HepG2 (cell line): ENCODE measurements at regions not wholly inside any gene's neighbourhood (a gene's known extent, or its start where the extent isn't known, plus 50 kb on each side); places are given as distances from the start of the nearest gene placed in this dataset.

Experiments
- ATAC-seq: fragments of 200-7000 bp; cut with Tn5 transposase; 3 replicates; pipeline ENCODE4 v1.9.1; 2020; ENCODE audit warnings: mild to moderate bottlenecking, moderate library complexity
- BruUV-seq: library from RNA; stranded (reverse); fragments of 400-500 nt; replicated peaks from 2 replicates; lab custom pipeline; 2021; lab: Mats Ljungman, UMichigan
- CTCF ChIA-PET: fragments of 300-600 bp; formaldehyde crosslinking; extraction: SDS; loops from one replicate; lab custom pipeline; 2021; ENCODE audit warnings: low total read pairs, inconsistent platforms, low intra/inter-chr PET ratio; lab: Yijun Ruan, JAX
- POLR2A ChIA-PET: fragments of 350-600 bp; sonication (Branson Sonifier 250); formaldehyde crosslinking; loops from one replicate; lab custom pipeline; 2020; ENCODE audit warnings: antibody characterized with exemption, inconsistent platforms; lab: Yijun Ruan, JAX
- DNase-seq: peaks from one replicate; pipeline ENCODE4 v3.0.0-alpha.2; 2015; ENCODE audit warnings: low spot score
- FAIRE-seq: peaks from 3 replicates; lab custom pipeline; 2011; peaks lifted over from hg19 to GRCh38; lab: Jason Lieb, UNC
- H2AFZ ChIP-seq: one replicate; pipeline ENCODE4 v1.6.1; 2011; ENCODE audit warnings: low read length, inconsistent platforms
- H3K27ac ChIP-seq: fragments of 300-600 bp; 3 replicates; pipeline ENCODE4 v1.8.0; 2011; ENCODE audit warnings: mixed run types, mild to moderate bottlenecking, mixed read lengths, low read length, inconsistent platforms; ENCODE audit not compliant: insufficient read depth; ENCODE audit errors: extremely low read length
- H3K27me3 ChIP-seq, 2 experiments: fragments of 200-600 bp in 1 of 2; 2 replicates in 1 of 2; 3 replicates in 1 of 2; pipeline versions ENCODE4 v1.6.0 to v1.8.0; 2011; ENCODE audit warnings: low read length in 2 of 2, mild to moderate bottlenecking in 2 of 2, moderate library complexity in 2 of 2, inconsistent platforms in 1 of 2; ENCODE audit not compliant: insufficient read depth in 2 of 2, control insufficient read depth in 1 of 2
- H3K36me3 ChIP-seq, 2 experiments: fragments of 200-600 bp in 1 of 2; replicated peaks in 1 of 2; 2 replicates in 1 of 2; 3 replicates in 1 of 2; pipeline versions ENCODE4 v1.5.1 to v1.8.0; 2011; ENCODE audit warnings: low read length in 2 of 2, inconsistent platforms in 1 of 2; ENCODE audit not compliant: insufficient read depth in 2 of 2, control insufficient read depth in 1 of 2
- H3K4me1 ChIP-seq: 2 replicates; pipeline ENCODE4 v1.5.1; 2012; ENCODE audit warnings: low read length, inconsistent platforms; ENCODE audit not compliant: insufficient read depth
- H3K4me2 ChIP-seq: 2 replicates; pipeline ENCODE4 v1.6.0; 2011; ENCODE audit warnings: low read depth, low read length, inconsistent platforms
- H3K4me3 ChIP-seq, 3 experiments: fragments of 200-600 bp in 1 of 3; sonication (generic), shearing (Covaris generic) in 1 of 3; replicated peaks in 1 of 3; 2 replicates each; pipeline ENCODE4 v1.5.1; 2011 to 2016; ENCODE audit warnings: low read length in 3 of 3, inconsistent platforms in 2 of 3, low read depth in 2 of 3, mild to moderate bottlenecking in 2 of 3, control low read depth in 1 of 3, mixed read lengths in 1 of 3; ENCODE audit not compliant: insufficient read depth in 1 of 3
- H3K79me2 ChIP-seq: one replicate; pipeline ENCODE4 v1.6.1; 2011; ENCODE audit warnings: low read length, inconsistent platforms; ENCODE audit not compliant: insufficient read depth
- H3K9ac ChIP-seq: 2 replicates; pipeline ENCODE4 v1.6.0; 2011; ENCODE audit warnings: mild to moderate bottlenecking, low read depth, low read length, inconsistent platforms; ENCODE audit not compliant: insufficient read depth
- H3K9me3 ChIP-seq: 2 replicates; pipeline ENCODE4 v1.5.1; 2012; ENCODE audit warnings: mild to moderate bottlenecking, low read length
- H4K20me1 ChIP-seq: 2 replicates; pipeline ENCODE4 v1.6.0; 2011; ENCODE audit warnings: inconsistent platforms, mild to moderate bottlenecking, low read length, moderate library complexity; ENCODE audit not compliant: insufficient read depth
- CEBPB ChIP-seq: IDR thresholded peaks from 2 replicates; pipeline ENCODE4 v1.6.1; 2011; ENCODE audit warnings: low read depth, low read length, improper control_type of control experiment, borderline replicate concordance
- CEBPG ChIP-seq: IDR thresholded peaks from 2 replicates; pipeline ENCODE4 v1.6.1; 2016
- CTCF ChIP-seq: sonication (generic); formaldehyde crosslinking; IDR thresholded peaks from 2 replicates; pipeline ENCODE4 v1.5.0; 2020; ENCODE audit warnings: mild to moderate bottlenecking, missing genetic modification reagents, moderate library complexity
- MED8 ChIP-seq: sonication (generic); formaldehyde crosslinking; IDR thresholded peaks from 2 replicates; pipeline ENCODE4 v1.8.1; 2023; ENCODE audit warnings: mild to moderate bottlenecking, missing genetic modification reagents; ENCODE audit not compliant: insufficient replicate concordance
- RAD21 ChIP-seq: fragments of 450-650 bp; formaldehyde crosslinking; IDR thresholded peaks from 2 replicates; pipeline ENCODE4 v1.5.0; 2020; ENCODE audit warnings: mild to moderate bottlenecking
- SMC3 ChIP-seq: IDR thresholded peaks from 2 replicates; pipeline ENCODE4 v1.6.1; 2011; ENCODE audit warnings: low read length, improper control_type of control experiment
- STAG1 ChIP-seq: sonication (generic); formaldehyde crosslinking; IDR thresholded peaks from 2 replicates; pipeline ENCODE4 v1.4.0; 2020; ENCODE audit warnings: missing genetic modification reagents
- ZBTB42 ChIP-seq: sonication (generic); formaldehyde crosslinking; IDR thresholded peaks from 2 replicates; pipeline ENCODE4 v1.5.0; 2020; ENCODE audit warnings: mild to moderate bottlenecking, missing genetic modification reagents
- ZNF530 ChIP-seq: sonication (generic); formaldehyde crosslinking; IDR thresholded peaks from 2 replicates; pipeline ENCODE4 v1.5.0; 2020; ENCODE audit warnings: low read depth, mild to moderate bottlenecking, missing genetic modification reagents
- WGBS: methylation state at CpG from one replicate; pipeline ENCODE4 v1.1.6; 2017; ENCODE audit warnings: low lambda C conversion rate; 5-methylcytosine and 5-hydroxymethylcytosine counted together
- in situ Hi-C: cut with HindIII; loops from 2 replicates; pipeline ENCODE4 v1.10.0; 2017; ENCODE audit warnings: low pct_unique_long_range_greater_than_20kb; ENCODE audit not compliant: extremely low pct_ligation_motif_present
- intact Hi-C: fragments of 100-400 bp; cut with micrococcal nuclease; formaldehyde crosslinking; loops from one replicate; pipeline ENCODE4 v1.10.0; 2022; ENCODE audit not compliant: unreplicated experiment
- TF ChIP-seq, protein P1 (sequence below), 2 experiments: fragments of 450-650 bp in 1 of 2; sonication (generic) in 1 of 2; formaldehyde crosslinking; IDR thresholded peaks; 2 replicates each; pipeline versions ENCODE4 v1.5.0 to v1.8.0; 2020 to 2022; ENCODE audit warnings: mild to moderate bottlenecking in 1 of 2, missing genetic modification reagents in 1 of 2
- TF ChIP-seq, protein P2 (sequence below): sonication (generic); formaldehyde crosslinking; IDR thresholded peaks from 2 replicates; pipeline ENCODE4 v1.4.0; 2020; ENCODE audit warnings: mild to moderate bottlenecking, missing genetic modification reagents

- WGBS = 7% methylated on average over 8 of the region's 8 CpGs
- no peak overlapping the region for H3K9ac ChIP-seq
- no peak overlapping the region for H3K4me3 ChIP-seq
- no peak overlapping the region for H2AFZ ChIP-seq
- peak; percentile 79 for TF ChIP-seq STAG1
- TF ChIP-seq MED8 = no peak
- TF ChIP-seq, protein P1, sequence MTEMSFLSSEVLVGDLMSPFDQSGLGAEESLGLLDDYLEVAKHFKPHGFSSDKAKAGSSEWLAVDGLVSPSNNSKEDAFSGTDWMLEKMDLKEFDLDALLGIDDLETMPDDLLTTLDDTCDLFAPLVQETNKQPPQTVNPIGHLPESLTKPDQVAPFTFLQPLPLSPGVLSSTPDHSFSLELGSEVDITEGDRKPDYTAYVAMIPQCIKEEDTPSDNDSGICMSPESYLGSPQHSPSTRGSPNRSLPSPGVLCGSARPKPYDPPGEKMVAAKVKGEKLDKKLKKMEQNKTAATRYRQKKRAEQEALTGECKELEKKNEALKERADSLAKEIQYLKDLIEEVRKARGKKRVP (CRISPR knock-in tag; IDR thresholded peaks at IDR 0.05) = peak in 1 of 2 experiments; percentile 87; a peak in 2 of 4 replicates
- no peak for TF ChIP-seq ZNF530
- peak; percentile 85 for TF ChIP-seq CEBPG (CRISPR knock-in tag)
- peak; percentile 96 for TF ChIP-seq CEBPB
- peak; percentile 56 for TF ChIP-seq SMC3
- TF ChIP-seq, protein P2, sequence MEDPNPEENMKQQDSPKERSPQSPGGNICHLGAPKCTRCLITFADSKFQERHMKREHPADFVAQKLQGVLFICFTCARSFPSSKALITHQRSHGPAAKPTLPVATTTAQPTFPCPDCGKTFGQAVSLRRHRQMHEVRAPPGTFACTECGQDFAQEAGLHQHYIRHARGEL (CRISPR knock-in tag) = no peak
- peak; percentile 61; the same call in 1 of the 2 replicates for TF ChIP-seq RAD21 (CRISPR knock-in tag)
- TF ChIP-seq ZBTB42 = no peak
- TF ChIP-seq CTCF = peak; percentile 76
- no peaks in the 10 kb centered on the region for H3K36me3 ChIP-seq
- no peak overlapping the region for H3K4me2 ChIP-seq
- H3K79me2 ChIP-seq = no peaks in the 10 kb centered on the region
- ATAC-seq = peak; percentile 92
- intact Hi-C loops = loop anchor here (5.0 to 10.0 kb wide), 2 partner anchors 1178 to 1471 kb away; no protein-coding TSS in a partner anchor
- in situ Hi-C loops = loop anchor here (10.0 kb wide), 1 partner anchor 1181 kb away; no protein-coding TSS in a partner anchor
- H3K27ac ChIP-seq = no peak overlapping the region
- H4K20me1 ChIP-seq = no peaks in the 10 kb centered on the region; the same call in 1 of the 2 replicates
- BruUV-seq = no TSS peak
- peak; percentile 72 for FAIRE-seq
- H3K27me3 ChIP-seq = no peaks in the 10 kb centered on the region
- H3K9me3 ChIP-seq = no peaks in the 10 kb centered on the region
- H3K4me1 ChIP-seq = peaks cover 8% of the 10 kb centered on the region
- ChIA-PET CTCF (no interaction called here), POLR2A (no interaction called here)
- peak; percentile 62 for DNase-seq
Observed at GRCh38 chr2:146734042-146734820, 1110.6 kb upstream of the ACVR2A start.
